Peyer's patch (tissue), 4 donors: ENCODE measurements at regions not wholly inside any gene's neighbourhood (a gene's known extent, or its start where the extent isn't known, plus 50 kb on each side); places are given as distances from the start of the nearest gene placed in this dataset.

Source experiments
- DNase-seq, 3 donors: peaks; one replicate each; pipeline ENCODE4 v3.0.0-alpha.2; 2017 to 2019
- H3K27ac ChIP-seq, 4 donors: fragments of 200-600 bp; sonication (generic); one replicate each; pipeline ENCODE4 v1.5.1; 2016 to 2019
- H3K27me3 ChIP-seq, 2 donors: fragments of 200-600 bp; sonication (generic); one replicate each; pipeline ENCODE4 v1.5.1; 2019
- H3K36me3 ChIP-seq, 3 donors: fragments of 200-600 bp; sonication (generic); one replicate each; pipeline ENCODE4 v1.5.1; 2016 to 2019
- H3K4me1 ChIP-seq, 4 donors: fragments of 200-600 bp; sonication (generic); one replicate each; pipeline ENCODE4 v1.5.1; 2016 to 2019
- H3K4me3 ChIP-seq, 4 donors: fragments of 200-600 bp; sonication (generic); 1 replicate in 3 of 4; 2 replicates in 1 of 4; pipeline ENCODE4 v1.5.1; 2016 to 2019; ENCODE audit warnings: mild to moderate bottlenecking in 1 of 4
- H3K9me3 ChIP-seq, 4 donors: fragments of 200-600 bp; sonication (generic); one replicate each; pipeline ENCODE4 v1.5.1; 2016 to 2019; ENCODE audit warnings: mild to moderate bottlenecking in 1 of 4
- CTCF ChIP-seq, 6 experiments: fragments of 450-650 bp in 4 of 6; fragments of 200-600 bp in 2 of 6; sonication (generic) in 1 of 6; IDR thresholded peaks; one replicate each; pipeline ENCODE4 v1.5.1; 2017 to 2019; ENCODE audit warnings: antibody characterized with exemption in 6 of 6, mild to moderate bottlenecking in 3 of 6, moderate library complexity in 1 of 6
- POLR2A ChIP-seq, 2 donors: fragments of 450-650 bp; IDR thresholded peaks; one replicate each; pipeline ENCODE4 v1.5.1; 2017; ENCODE audit warnings: antibody characterized with exemption in 2 of 2, mild to moderate bottlenecking in 2 of 2, moderate library complexity in 2 of 2

- Histone ChIP-seq H3K4me1 (no peaks in the 10 kb centered on the region), H3K27ac (no peak overlapping the region), H3K27me3 (no peaks in the 10 kb centered on the region), H3K4me3 (no peak overlapping the region), H3K9me3 (no peaks in the 10 kb centered on the region), H3K36me3 (no peaks in the 10 kb centered on the region)
- no peak for DNase-seq
- TF ChIP-seq CTCF (IDR thresholded peaks at IDR 0.05) (no peak), POLR2A (IDR thresholded peaks at IDR 0.05) (no peak)
Observed at GRCh38 chr3:194756460-194756779, 70.7 kb downstream of the FAM43A start.

GRCh38 chr3:194756791-194757325 is 71.2 kb downstream of the FAM43A start:
- no peaks in the 10 kb centered on the region for H3K4me1 ChIP-seq
- TF ChIP-seq CTCF (IDR thresholded peaks at IDR 0.05) (no peak), POLR2A (IDR thresholded peaks at IDR 0.05) (no peak)
- no peaks in the 10 kb centered on the region for H3K36me3 ChIP-seq
- DNase-seq = no peak
- H3K27me3 ChIP-seq = no peaks in the 10 kb centered on the region
- no peak overlapping the region for H3K4me3 ChIP-seq
- H3K27ac ChIP-seq = no peak overlapping the region
- H3K9me3 ChIP-seq = no peaks in the 10 kb centered on the region

GRCh38 chr3:194757647-194758061 is 72.0 kb downstream of the FAM43A start:
- H3K9me3 ChIP-seq = no peaks in the 10 kb centered on the region
- TF ChIP-seq POLR2A (IDR thresholded peaks at IDR 0.05) = no peak
- TF ChIP-seq CTCF (IDR thresholded peaks at IDR 0.05) = no peak
- H3K27me3 ChIP-seq = no peaks in the 10 kb centered on the region
- no peak overlapping the region for H3K27ac ChIP-seq
- H3K4me1 ChIP-seq = no peaks in the 10 kb centered on the region
- no peak overlapping the region for H3K4me3 ChIP-seq
- H3K36me3 ChIP-seq = no peaks in the 10 kb centered on the region
- DNase-seq = no peak

- TF ChIP-seq CTCF (IDR thresholded peaks at IDR 0.05) (no peak), POLR2A (IDR thresholded peaks at IDR 0.05) (no peak)
- no peak overlapping the region for H3K27ac ChIP-seq
Observed at GRCh38 chr3:194758716-194759115, 73.0 kb downstream of the FAM43A start.

GRCh38 chr3:194760494-194761137 is 74.9 kb downstream of the FAM43A start:
- Histone ChIP-seq H3K27ac (no peak overlapping the region), H3K4me3 (no peak overlapping the region), H3K4me1 (no peaks in the 10 kb centered on the region), H3K36me3 (no peaks in the 10 kb centered on the region), H3K9me3 (no peaks in the 10 kb centered on the region), H3K27me3 (no peaks in the 10 kb centered on the region)
- TF ChIP-seq CTCF (IDR thresholded peaks at IDR 0.05) (no peak), POLR2A (IDR thresholded peaks at IDR 0.05) (no peak)
- no peak for DNase-seq

More at GRCh38 chr3:194758716-194759115, 73.0 kb downstream of the FAM43A start:
- Histone ChIP-seq H3K9me3 (no peaks in the 10 kb centered on the region), H3K4me3 (no peak overlapping the region), H3K36me3 (no peaks in the 10 kb centered on the region), H3K27me3 (no peaks in the 10 kb centered on the region), H3K4me1 (no peaks in the 10 kb centered on the region)
- no peak for DNase-seq
